Ascending aorta (tissue), 2 donors: ENCODE measurements at regions not wholly inside any gene's neighbourhood (a gene's known extent, or its start where the extent isn't known, plus 50 kb on each side); places are given as distances from the start of the nearest gene placed in this dataset.

Source experiments
- DNase-seq, 2 donors: peaks; one replicate each; pipeline ENCODE4 v3.0.0-alpha.2; 2019; ENCODE audit warnings: low spot score in 2 of 2
- H3K27ac ChIP-seq, 2 donors: fragments of 200-600 bp; sonication (generic); one replicate each; pipeline ENCODE4 v1.5.1; 2016 to 2017; ENCODE audit warnings: mild to moderate bottlenecking in 1 of 2
- H3K27me3 ChIP-seq: fragments of 200-600 bp; sonication (generic); one replicate; pipeline ENCODE4 v1.5.1; 2017
- H3K36me3 ChIP-seq, 2 donors: fragments of 200-600 bp; sonication (generic); one replicate each; pipeline ENCODE4 v1.5.1; 2016
- H3K4me1 ChIP-seq, 2 donors: fragments of 200-600 bp; sonication (generic); one replicate each; pipeline ENCODE4 v1.5.1; 2016 to 2017; ENCODE audit warnings: mild to moderate bottlenecking in 1 of 2
- H3K4me3 ChIP-seq, 2 donors: fragments of 200-600 bp; sonication (generic); one replicate each; pipeline ENCODE4 v1.5.1; 2016 to 2017; ENCODE audit warnings: mild to moderate bottlenecking in 1 of 2
- H3K9me3 ChIP-seq, 2 donors: fragments of 200-600 bp; sonication (generic); one replicate each; pipeline ENCODE4 v1.5.1; 2016
- intact Hi-C: fragments of 100-400 bp; cut with DNase I; formaldehyde crosslinking; loops from one replicate; pipeline ENCODE4 v1.15.1; 2023
- TF ChIP-seq, protein P1 (sequence below), 3 experiments: fragments of 200-600 bp in 2 of 3; fragments of 450-650 bp in 1 of 3; sonication (generic) in 2 of 3; IDR thresholded peaks; one replicate each; pipeline ENCODE4 v1.5.1; 2016 to 2019; ENCODE audit warnings: antibody characterized with exemption in 3 of 3, mild to moderate bottlenecking in 1 of 3, moderate library complexity in 1 of 3

DNA sequence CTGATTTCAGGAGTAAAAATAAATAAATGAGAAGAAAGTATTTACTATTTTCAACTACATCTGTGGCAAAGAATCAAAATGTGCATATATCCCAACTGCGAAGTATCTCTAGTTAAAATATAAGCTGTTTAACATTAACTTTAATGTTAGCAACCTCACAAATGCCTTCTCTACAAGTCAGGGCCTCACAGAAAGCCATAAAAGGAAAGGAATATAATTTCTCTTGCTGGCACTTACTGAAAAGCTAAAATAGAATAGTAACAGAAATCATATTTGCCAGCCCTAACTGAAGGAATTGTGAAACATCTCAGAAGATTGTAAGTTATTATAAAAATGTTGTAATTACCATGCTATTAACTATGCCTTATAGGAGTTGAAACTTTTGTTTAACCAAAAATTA lies 65.1 kb upstream of the MBNL1 start:
- Histone ChIP-seq H3K9me3 (no peaks in the 10 kb centered on the region), H3K27ac (peak overlapping the region; percentile 89 to 90), H3K27me3 (no peaks in the 10 kb centered on the region), H3K4me3 (peak overlapping the region; percentile 43 to 49), H3K4me1 (peaks cover 2 to 56% of the 10 kb centered on the region in 2 donors), H3K36me3 (no peaks in the 10 kb centered on the region)
- intact Hi-C loops = loop anchor here (1.0 kb wide), 1 partner anchor 19 kb away; no protein-coding TSS in a partner anchor
- TF ChIP-seq, protein P1, sequence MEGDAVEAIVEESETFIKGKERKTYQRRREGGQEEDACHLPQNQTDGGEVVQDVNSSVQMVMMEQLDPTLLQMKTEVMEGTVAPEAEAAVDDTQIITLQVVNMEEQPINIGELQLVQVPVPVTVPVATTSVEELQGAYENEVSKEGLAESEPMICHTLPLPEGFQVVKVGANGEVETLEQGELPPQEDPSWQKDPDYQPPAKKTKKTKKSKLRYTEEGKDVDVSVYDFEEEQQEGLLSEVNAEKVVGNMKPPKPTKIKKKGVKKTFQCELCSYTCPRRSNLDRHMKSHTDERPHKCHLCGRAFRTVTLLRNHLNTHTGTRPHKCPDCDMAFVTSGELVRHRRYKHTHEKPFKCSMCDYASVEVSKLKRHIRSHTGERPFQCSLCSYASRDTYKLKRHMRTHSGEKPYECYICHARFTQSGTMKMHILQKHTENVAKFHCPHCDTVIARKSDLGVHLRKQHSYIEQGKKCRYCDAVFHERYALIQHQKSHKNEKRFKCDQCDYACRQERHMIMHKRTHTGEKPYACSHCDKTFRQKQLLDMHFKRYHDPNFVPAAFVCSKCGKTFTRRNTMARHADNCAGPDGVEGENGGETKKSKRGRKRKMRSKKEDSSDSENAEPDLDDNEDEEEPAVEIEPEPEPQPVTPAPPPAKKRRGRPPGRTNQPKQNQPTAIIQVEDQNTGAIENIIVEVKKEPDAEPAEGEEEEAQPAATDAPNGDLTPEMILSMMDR (IDR thresholded peaks at IDR 0.05) = no peak
- DNase-seq = no peak

DNA sequence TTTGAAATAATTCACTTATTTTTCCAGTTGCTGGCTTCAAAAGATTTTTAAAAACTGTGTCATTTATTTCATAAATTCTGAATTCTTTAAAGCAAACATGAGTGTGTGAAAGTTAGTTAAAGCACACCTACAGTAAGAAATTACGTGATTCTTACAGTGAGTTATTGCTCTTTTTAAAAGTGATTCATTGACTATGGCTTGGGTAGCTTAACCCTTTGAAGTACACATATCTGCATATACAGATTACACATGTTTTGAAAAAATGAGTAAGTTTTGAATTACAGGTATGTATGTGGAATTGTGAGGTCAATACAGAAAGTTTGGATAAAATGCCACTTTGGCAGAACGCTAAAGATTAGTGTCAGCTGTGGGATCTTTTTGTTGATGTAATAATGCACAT lies 64.5 kb upstream of the MBNL1 start:
- H3K4me1 ChIP-seq = peaks cover 2 to 52% of the 10 kb centered on the region in 2 donors
- H3K27ac ChIP-seq = peak overlapping the region; percentile 89 to 90

DNA sequence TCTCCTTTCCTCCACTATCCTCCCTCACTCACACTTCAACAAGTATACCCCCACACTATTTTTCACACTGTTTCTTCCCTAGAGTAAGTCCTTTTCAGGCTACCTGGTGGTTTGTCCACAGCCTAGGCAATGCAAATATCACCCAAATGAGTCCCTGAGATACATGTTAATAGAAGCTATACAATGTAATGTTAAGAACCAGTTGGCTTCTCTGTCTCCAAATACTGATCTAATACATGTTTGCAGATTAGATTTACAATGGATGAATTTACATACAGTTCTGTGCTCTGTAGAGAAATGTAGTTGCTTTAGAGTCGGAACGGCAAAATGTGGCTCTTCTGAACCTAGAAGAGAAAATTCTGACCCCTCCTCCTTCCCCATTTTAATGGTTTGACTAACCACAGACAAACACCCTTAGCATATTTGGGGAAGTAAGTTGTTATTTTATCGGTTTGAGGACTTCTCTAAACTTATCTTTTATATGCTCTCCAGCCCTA lies 63.6 kb upstream of the MBNL1 start:
- no peaks in the 10 kb centered on the region for H3K9me3 ChIP-seq
- peak overlapping the region; percentile 43 to 49 for H3K4me3 ChIP-seq

More for the DNA sequence above, 64.5 kb upstream of the MBNL1 start:
- Histone ChIP-seq H3K9me3 (no peaks in the 10 kb centered on the region), H3K27me3 (no peaks in the 10 kb centered on the region), H3K4me3 (peak overlapping the region; percentile 43 to 49), H3K36me3 (no peaks in the 10 kb centered on the region)
- intact Hi-C loops = loop anchor here (1.0 kb wide), 1 partner anchor 18 kb away; no protein-coding TSS in a partner anchor
- TF ChIP-seq, protein P1 (IDR thresholded peaks at IDR 0.05) = no peak
- no peak for DNase-seq

DNA sequence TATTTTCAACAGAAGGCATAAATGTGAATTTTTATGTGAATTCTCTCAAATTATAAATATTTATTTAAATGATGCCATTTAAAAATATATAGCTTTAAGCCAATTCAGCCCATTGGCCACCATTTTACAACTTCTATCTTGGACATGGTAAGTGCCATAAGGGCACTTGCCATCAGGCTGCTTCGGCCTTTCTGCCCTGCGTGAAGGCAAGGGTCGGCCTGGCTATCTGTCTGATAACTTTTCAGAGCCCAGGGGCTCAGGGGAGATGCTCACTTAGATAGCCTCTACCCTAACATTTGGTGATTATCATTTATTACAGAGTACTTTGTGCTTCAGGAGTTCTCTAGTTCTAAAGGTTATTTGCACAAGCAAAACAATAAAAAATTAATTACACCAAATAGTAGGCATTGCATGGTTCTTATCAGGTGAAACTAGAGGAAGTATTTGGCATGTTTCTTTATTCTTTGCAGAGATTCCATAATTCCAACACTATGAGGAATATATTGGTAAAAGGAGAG lies 62.4 kb upstream of the MBNL1 start:
- Histone ChIP-seq H3K9me3 (no peaks in the 10 kb centered on the region), H3K4me1 (peaks cover 2 to 43% of the 10 kb centered on the region in 2 donors), H3K27ac (peak overlapping the region; percentile 89 to 90), H3K36me3 (no peaks in the 10 kb centered on the region), H3K4me3 (no peak overlapping the region), H3K27me3 (no peaks in the 10 kb centered on the region)
- no peak for DNase-seq
- intact Hi-C loops = loop anchor here (2.0 kb wide), 1 partner anchor 50 kb away; no protein-coding TSS in a partner anchor
- TF ChIP-seq, protein P1 (IDR thresholded peaks at IDR 0.05) = no peak

More for the DNA sequence above, 63.6 kb upstream of the MBNL1 start:
- Histone ChIP-seq H3K36me3 (no peaks in the 10 kb centered on the region), H3K27ac (peak overlapping the region; percentile 89 to 90), H3K27me3 (no peaks in the 10 kb centered on the region), H3K4me1 (peaks cover 2 to 50% of the 10 kb centered on the region in 2 donors)
- intact Hi-C loops = no loop called here
- TF ChIP-seq, protein P1 (IDR thresholded peaks at IDR 0.05) = no peak
- DNase-seq = no peak

DNA sequence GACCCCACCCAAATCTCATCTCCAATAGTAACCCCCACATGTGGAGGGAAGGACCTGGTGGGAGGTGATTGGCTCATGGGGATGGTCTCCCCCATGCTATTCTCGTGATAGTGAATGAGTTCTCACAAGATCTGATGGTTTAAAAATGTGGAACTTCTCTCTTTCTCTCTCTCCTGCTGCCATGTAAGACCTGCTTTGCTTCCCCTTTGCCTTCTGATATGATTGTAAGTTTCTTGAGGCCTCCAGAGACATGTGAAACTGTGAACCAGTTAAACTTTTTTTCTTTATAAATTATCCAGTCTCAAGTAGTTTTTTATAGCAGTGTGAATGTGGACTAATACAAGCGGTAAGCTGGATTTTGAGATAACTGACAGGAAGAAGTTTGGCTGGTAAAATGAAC lies 60.3 kb upstream of the MBNL1 start:
- Histone ChIP-seq H3K27me3 (no peaks in the 10 kb centered on the region), H3K27ac (peak overlapping the region in 1 of 2 donors; percentile 23), H3K4me1 (peaks cover 0 to 31% of the 10 kb centered on the region in 2 donors), H3K36me3 (no peaks in the 10 kb centered on the region), H3K4me3 (no peak overlapping the region), H3K9me3 (no peaks in the 10 kb centered on the region)
- intact Hi-C loops = no loop called here
- no peak for DNase-seq
- TF ChIP-seq, protein P1 (IDR thresholded peaks at IDR 0.05) = no peak
